Keratinocyte (primary cell): ENCODE measurements at regions not wholly inside any gene's neighbourhood (a gene's known extent, or its start where the extent isn't known, plus 50 kb on each side); places are given as distances from the start of the nearest gene placed in this dataset.

Source experiments
- EZH2 ChIP-seq: IDR thresholded peaks from one replicate; pipeline ENCODE4 v1.6.1; 2012; ENCODE audit warnings: inconsistent platforms, mild to moderate bottlenecking, low read length, moderate library complexity
- TF ChIP-seq, protein P1 (sequence below), 3 experiments: IDR thresholded peaks in 1 of 3; conservative IDR thresholded peaks in 1 of 3; optimal IDR thresholded peaks in 1 of 3; 2 replicates in 2 of 3; 3 replicates in 1 of 3; pipeline versions ENCODE3 to v1.5.1; 2011; ENCODE audit warnings: low read length in 3 of 3, mild to moderate bottlenecking in 3 of 3, moderate library complexity in 2 of 3, control low read depth in 1 of 3, inconsistent platforms in 1 of 3; ENCODE audit not compliant: insufficient read depth in 2 of 3; ENCODE audit errors: extremely low read depth in 1 of 3

DNA sequence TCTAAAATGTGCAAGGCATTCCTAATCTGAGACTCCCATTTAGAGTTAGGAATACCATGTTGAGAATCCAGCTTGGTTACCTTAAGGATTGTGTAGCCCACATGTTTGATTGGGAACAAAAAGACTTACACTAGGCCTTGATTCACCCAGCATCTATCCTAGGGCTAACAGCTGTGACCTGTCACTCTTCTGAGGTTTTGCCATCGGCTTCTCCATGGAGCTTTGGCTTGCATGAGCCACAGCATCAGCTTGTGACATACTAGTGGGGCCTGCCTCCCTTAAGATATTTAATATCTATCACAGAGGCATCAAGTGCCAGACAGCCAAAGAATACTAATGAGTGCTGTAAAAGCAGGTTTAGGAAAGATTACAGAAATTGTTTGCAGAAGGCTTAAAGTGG, 241.3 kb upstream of the UBE2E3 start:
- no peak for TF ChIP-seq EZH2
- TF ChIP-seq, protein P1, sequence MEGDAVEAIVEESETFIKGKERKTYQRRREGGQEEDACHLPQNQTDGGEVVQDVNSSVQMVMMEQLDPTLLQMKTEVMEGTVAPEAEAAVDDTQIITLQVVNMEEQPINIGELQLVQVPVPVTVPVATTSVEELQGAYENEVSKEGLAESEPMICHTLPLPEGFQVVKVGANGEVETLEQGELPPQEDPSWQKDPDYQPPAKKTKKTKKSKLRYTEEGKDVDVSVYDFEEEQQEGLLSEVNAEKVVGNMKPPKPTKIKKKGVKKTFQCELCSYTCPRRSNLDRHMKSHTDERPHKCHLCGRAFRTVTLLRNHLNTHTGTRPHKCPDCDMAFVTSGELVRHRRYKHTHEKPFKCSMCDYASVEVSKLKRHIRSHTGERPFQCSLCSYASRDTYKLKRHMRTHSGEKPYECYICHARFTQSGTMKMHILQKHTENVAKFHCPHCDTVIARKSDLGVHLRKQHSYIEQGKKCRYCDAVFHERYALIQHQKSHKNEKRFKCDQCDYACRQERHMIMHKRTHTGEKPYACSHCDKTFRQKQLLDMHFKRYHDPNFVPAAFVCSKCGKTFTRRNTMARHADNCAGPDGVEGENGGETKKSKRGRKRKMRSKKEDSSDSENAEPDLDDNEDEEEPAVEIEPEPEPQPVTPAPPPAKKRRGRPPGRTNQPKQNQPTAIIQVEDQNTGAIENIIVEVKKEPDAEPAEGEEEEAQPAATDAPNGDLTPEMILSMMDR (optimal IDR thresholded peaks at IDR 0.05 in 1 of 3, IDR thresholded peaks at IDR 0.05 in 1 of 3, conservative IDR thresholded peaks at IDR 0.05 in 1 of 3; ENCODE audit: extremely low read depth in 1 of 3, insufficient read depth in 2 of 3, low read length in 3 of 3), result no peak
